Effector CD4-positive, alpha-beta T cell (primary cell): ENCODE measurements at regions not wholly inside any gene's neighbourhood (a gene's known extent, or its start where the extent isn't known, plus 50 kb on each side); places are given as distances from the start of the nearest gene placed in this dataset.

Experiments
- DNase-seq: peaks from one replicate; pipeline ENCODE4 v3.0.0-alpha.2; 2020

GRCh38 chr2:217289907-217290280 is 430.0 kb upstream of the TNP1 start:
- no peak for DNase-seq

DNA sequence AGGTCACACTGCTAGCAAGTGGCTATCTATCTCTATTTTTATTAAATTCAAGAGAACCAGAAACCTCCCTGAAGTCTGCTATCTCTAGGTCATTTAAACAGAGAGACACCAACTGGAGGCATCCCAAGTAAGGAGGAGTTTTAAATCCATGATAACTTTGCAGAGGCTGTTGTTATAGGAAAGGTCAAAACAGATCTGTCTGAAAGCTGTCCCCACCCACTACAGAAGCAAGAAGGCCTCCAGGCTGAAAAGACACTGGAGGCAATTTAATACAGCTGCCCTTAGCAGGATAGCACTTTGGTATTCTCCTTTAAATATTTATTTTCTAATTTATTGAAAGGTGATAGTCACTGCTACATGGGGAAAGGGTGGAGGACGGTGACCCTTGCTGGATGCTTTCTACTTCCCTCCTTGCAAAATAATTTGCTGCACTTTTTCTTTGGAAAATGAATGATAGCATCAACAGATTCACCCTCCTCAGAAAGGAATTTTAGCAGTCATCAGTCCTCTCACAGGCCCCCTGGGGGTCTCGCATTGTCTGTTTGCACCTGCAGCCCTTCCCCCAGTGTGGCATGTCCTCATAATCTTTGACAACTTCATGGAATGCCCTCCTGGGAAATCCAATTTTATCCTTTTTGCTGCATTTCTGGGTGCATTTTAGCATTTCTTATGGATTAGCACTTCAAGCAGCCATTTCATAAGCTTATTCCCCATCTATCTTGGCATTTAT is 429.5 kb upstream of the TNP1 start:
- no peak for DNase-seq

GRCh38 chr2:217288472-217289063 is 428.7 kb upstream of the TNP1 start:
- DNase-seq = no peak

DNA sequence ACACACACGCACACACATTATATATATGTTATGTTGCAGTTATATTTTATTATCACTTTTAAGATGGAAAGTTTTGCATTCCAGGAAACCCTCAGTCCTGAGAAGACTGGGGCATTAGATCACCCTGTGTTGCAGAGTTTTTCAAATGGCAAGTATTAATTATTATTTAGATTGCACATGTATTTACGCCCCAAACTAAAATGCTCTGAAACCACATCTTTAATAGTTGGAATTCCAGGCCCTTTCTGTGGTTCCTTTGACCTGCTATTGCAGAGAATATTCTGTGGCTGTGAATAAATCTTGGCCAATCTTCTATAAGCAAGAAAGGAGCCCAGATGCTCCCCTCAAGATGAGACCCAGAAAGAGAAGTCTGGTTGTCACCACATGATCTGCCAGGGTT is 427.0 kb upstream of the TNP1 start:
- DNase-seq = no peak

GRCh38 chr2:217285926-217286325 is 426.1 kb upstream of the TNP1 start:
- no peak for DNase-seq

DNA sequence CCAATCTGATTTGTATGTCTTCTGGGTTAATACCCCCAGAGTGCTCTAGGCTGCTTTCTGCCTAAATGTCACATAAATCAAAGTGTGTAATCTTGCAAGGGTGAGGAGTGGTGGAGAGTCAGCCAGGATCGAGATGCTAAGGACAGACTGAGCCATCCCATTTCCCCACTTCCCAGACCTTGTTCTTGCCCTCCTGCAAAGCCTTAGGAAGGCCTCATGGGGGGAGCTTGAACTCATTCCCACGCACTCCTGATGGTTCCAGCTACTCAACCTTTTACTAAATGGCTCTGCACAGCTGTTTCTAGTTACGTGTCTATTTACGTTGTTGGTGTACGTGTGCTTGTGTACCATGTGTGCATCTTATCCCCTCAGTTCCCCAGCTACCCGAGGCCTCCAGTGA is 423.6 kb upstream of the TNP1 start:
- DNase-seq = no peak

- DNase-seq = no peak
Observed at GRCh38 chr2:217282531-217282930, 422.7 kb upstream of the TNP1 start.

- DNase-seq = no peak
Observed at GRCh38 chr2:217279556-217279955, 419.7 kb upstream of the TNP1 start.

- DNase-seq = no peak
Observed at GRCh38 chr2:217279140-217279539, 419.3 kb upstream of the TNP1 start.

GRCh38 chr2:217277646-217278398 is 418.0 kb upstream of the TNP1 start:
- DNase-seq = no peak

DNA sequence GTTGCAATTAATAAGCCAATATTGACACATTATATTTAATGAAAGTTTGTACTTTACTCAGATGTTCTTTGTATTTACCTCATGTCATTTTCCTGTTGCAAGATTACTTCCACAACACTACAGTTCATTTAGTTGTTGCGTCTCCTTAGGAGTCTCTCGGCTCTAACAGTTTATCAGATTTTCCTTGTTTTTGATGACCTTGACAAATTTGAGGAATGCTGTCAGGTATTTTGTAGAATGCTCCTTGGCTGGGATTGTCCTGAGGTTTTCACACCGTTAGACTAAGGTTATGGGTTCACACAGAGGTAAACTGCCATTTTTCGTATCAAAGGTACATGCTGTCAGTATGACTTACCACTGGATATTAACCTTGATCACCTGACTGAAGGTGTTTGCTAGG is 416.6 kb upstream of the TNP1 start:
- no peak for DNase-seq

- DNase-seq = no peak
Observed at GRCh38 chr2:217275091-217275490, 415.2 kb upstream of the TNP1 start.

- DNase-seq = no peak
Observed at GRCh38 chr2:217274578-217274977, 414.7 kb upstream of the TNP1 start.

GRCh38 chr2:217273851-217274250 is 414.0 kb upstream of the TNP1 start:
- no peak for DNase-seq

DNA sequence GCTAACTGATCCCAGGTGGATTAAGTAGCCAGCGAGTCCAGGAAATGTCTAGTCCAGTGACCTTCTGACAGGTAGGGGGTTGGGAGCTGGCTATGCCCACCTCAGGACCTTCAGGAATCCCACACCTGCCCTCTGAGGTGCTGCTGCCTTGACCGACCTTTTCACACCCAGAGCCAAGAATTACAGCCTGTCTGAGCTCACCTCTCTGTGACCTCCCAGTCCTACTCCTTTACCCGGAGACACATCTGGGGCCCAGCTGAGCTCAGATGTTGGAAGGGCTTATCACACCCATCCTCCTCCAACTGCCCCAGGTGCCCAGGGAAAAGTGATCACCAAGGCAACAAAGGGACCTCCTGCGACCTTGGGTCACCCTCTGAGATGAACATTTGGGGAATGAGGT is 413.3 kb upstream of the TNP1 start:
- DNase-seq = no peak

- no peak for DNase-seq
Observed at GRCh38 chr2:217271813-217272212, 411.9 kb upstream of the TNP1 start.

GRCh38 chr2:217270485-217271121 is 410.7 kb upstream of the TNP1 start:
- DNase-seq = no peak

DNA sequence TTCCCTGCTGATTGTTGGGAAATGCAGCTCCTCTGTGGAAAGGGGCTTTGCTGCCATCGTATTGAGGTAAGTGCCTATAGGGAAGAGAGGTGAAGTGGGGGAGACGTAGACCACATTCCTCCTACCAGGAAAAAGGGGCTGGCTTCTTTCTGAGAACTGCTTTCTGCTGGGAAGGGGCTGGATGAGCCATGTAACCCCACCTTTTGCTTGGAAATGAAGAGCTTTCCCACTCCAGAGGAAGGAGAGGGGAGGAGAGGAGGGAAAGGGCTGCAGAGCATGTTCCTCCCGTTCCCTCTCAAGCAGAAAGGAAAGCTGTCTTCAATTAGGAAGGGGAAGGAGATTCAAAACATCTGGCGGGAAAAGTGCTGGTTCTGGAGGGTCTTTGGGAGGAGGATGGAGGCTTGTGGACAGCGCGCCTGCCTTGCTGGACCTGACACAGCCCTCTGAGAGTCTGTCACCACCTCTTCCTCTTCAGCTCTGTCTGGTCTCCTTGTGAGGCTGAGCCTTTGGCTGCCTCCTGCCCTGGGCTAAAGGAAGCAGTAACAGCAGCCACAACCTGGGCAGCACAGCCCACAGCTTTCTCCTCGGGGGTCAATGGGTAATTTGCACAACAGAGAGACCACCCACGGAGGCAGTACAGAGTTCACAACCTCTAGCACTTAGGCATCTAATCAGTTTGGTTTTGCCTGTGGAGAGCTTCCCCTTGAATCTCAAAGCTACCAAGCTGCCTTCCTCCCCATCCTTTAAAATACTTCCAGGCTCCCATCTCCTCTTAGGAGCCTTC is 410.0 kb upstream of the TNP1 start:
- DNase-seq = no peak

- no peak for DNase-seq
Observed at GRCh38 chr2:217268978-217269377, 409.1 kb upstream of the TNP1 start.

- DNase-seq = no peak
Observed at GRCh38 chr2:217267758-217268157, 407.9 kb upstream of the TNP1 start.

DNA sequence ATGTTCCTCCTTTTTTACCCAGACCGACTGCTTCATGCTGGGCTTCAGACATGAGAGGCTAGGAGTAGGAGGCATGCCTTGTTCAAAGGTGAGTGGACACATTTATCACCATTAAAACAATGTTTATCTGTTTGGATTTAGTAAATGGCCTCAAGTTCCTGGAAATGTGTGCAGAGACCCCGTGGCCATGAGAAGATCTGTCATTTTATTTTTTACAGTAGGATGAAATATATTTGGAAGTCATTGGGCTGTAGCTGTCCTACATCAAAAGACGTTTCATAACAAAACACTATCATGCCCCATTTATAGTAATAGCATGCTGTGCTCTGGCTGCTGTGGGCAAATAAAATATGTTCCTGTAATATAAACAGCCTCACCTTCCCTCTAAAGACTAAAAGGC is 403.9 kb upstream of the TNP1 start:
- DNase-seq = no peak

GRCh38 chr2:217262911-217263310 is 403.0 kb upstream of the TNP1 start:
- no peak for DNase-seq

GRCh38 chr2:217261452-217261851 is 401.6 kb upstream of the TNP1 start:
- no peak for DNase-seq
